ENCODE measurements at regions not wholly inside any gene's neighbourhood (a gene's known extent, or its start where the extent isn't known, plus 50 kb on each side); places are given as distances from the start of the nearest gene placed in this dataset.
A peak's percentile ranks its signal among the peaks of the same experiment; 100 is the strongest.

GRCh38 chr6:76381612-76382011 lies 309.1 kb upstream of the IMPG1 start:
- no peak overlapping the region for H2BK120ac ChIP-seq (ENCODE audit: low read depth, low read length)
- no peak overlapping the region for H2BK12ac ChIP-seq (ENCODE audit: low read length)
- no peak overlapping the region for H3K9ac ChIP-seq (ENCODE audit: low read depth, low read length, poor library complexity)
- H3K23ac ChIP-seq (ENCODE audit: low read depth, low read length, poor library complexity): no peak overlapping the region
- H3K27me3 ChIP-seq (ENCODE audit: control insufficient read depth in 3 of 3, insufficient read depth in 3 of 3, low read depth in 1 of 3, low read length in 3 of 3): no peaks in the 10 kb centered on the region
- H4K8ac ChIP-seq (ENCODE audit: low read depth, low read length): no peak overlapping the region
- no peaks in the 10 kb centered on the region for H3K79me1 ChIP-seq (ENCODE audit: low read depth, low read length)
- H3K27ac ChIP-seq (replicated peaks; ENCODE audit: low read length): no peak overlapping the region
- no peaks in the 10 kb centered on the region for H3K9me3 ChIP-seq (replicated peaks in 1 of 2; ENCODE audit: control insufficient read depth in 2 of 2, insufficient read depth in 1 of 2, low read depth in 1 of 2, low read length in 2 of 2)
- no peak overlapping the region for H2AFZ ChIP-seq (ENCODE audit: low read length)
- H4K91ac ChIP-seq (ENCODE audit: low read depth, low read length, poor library complexity): no peak overlapping the region
- no peak overlapping the region for H2AK5ac ChIP-seq (ENCODE audit: low read depth, low read length)
- no peaks in the 10 kb centered on the region for H3K36me3 ChIP-seq (replicated peaks in 1 of 2; ENCODE audit: control insufficient read depth in 2 of 2, insufficient read depth in 2 of 2, low read length in 2 of 2)
- H3K4me1 ChIP-seq (ENCODE audit: control insufficient read depth in 2 of 2, insufficient read depth in 1 of 2, low read depth in 1 of 2, low read length in 2 of 2): no peaks in the 10 kb centered on the region
- no CpG with 5 or more reads among the region's 2 CpGs for WGBS, 2 donors (ENCODE audit: extremely low coverage in 2 of 2, insufficient read length in 2 of 2, insufficient replicate concordance in 1 of 2)
- DNase-seq (ENCODE audit: low spot score): no peak
- H2BK15ac ChIP-seq (ENCODE audit: low read length): no peak overlapping the region
- H3K4me3 ChIP-seq (ENCODE audit: low read length in 2 of 2): no peak overlapping the region
- H3K4me2 ChIP-seq (ENCODE audit: insufficient read depth, low read length, poor library complexity, severe bottlenecking): no peak overlapping the region
- H3K4ac ChIP-seq (ENCODE audit: low read length): no peak overlapping the region
- H3K18ac ChIP-seq (ENCODE audit: low read length): no peak overlapping the region
- no peak overlapping the region for H3K14ac ChIP-seq (ENCODE audit: low read length)
- no peak overlapping the region for H2BK5ac ChIP-seq (ENCODE audit: low read length)

DNA sequence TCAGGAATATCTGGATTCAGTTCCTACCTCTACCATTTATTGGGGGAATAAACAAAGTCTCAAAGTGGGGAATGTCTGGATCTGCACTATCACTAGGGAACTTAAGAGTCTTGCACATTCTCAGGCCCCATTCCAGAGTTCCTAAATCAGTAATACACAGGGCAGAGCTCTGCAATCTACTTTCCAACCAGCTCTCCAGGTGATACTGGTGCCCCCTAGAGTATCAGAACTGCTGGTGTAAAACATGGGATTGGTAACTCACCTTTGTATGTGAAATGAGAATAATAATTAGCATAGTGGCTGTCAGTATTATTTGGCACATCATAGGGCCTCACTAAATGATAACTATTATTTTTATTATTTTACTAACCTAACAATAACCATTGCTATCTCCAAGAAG lies 278.8 kb upstream of the IMPG1 start:
- Histone ChIP-seq H3K14ac (ENCODE audit: low read length) (no peak overlapping the region), H3K4me2 (ENCODE audit: insufficient read depth, low read length, poor library complexity, severe bottlenecking) (no peak overlapping the region), H2BK120ac (ENCODE audit: low read depth, low read length) (no peak overlapping the region), H4K8ac (ENCODE audit: low read depth, low read length) (no peak overlapping the region), H3K27me3 (ENCODE audit: control insufficient read depth in 3 of 3, insufficient read depth in 3 of 3, low read depth in 1 of 3, low read length in 3 of 3) (no peaks in the 10 kb centered on the region), H3K18ac (ENCODE audit: low read length) (no peak overlapping the region), H2BK12ac (ENCODE audit: low read length) (no peak overlapping the region), H3K23ac (ENCODE audit: low read depth, low read length, poor library complexity) (no peak overlapping the region), H2BK15ac (ENCODE audit: low read length) (no peak overlapping the region), H2AK5ac (ENCODE audit: low read depth, low read length) (no peak overlapping the region), H3K4me1 (ENCODE audit: control insufficient read depth in 2 of 2, insufficient read depth in 1 of 2, low read depth in 1 of 2, low read length in 2 of 2) (no peaks in the 10 kb centered on the region), H4K91ac (ENCODE audit: low read depth, low read length, poor library complexity) (no peak overlapping the region), H2AFZ (ENCODE audit: low read length) (no peak overlapping the region), H3K36me3 (replicated peaks in 1 of 2; ENCODE audit: control insufficient read depth in 2 of 2, insufficient read depth in 2 of 2, low read length in 2 of 2) (no peaks in the 10 kb centered on the region), H3K4ac (ENCODE audit: low read length) (no peak overlapping the region), H3K9me3 (replicated peaks in 1 of 2; ENCODE audit: control insufficient read depth in 2 of 2, insufficient read depth in 1 of 2, low read depth in 1 of 2, low read length in 2 of 2) (no peaks in the 10 kb centered on the region), H2BK5ac (ENCODE audit: low read length) (no peak overlapping the region), H3K9ac (ENCODE audit: low read depth, low read length, poor library complexity) (no peak overlapping the region), H3K79me1 (ENCODE audit: low read depth, low read length) (no peaks in the 10 kb centered on the region), H3K27ac (replicated peaks; ENCODE audit: low read length) (no peak overlapping the region), H3K4me3 (ENCODE audit: low read length in 2 of 2) (no peak overlapping the region)
- no peak for DNase-seq (ENCODE audit: low spot score)

- no peak overlapping the region for H2BK120ac ChIP-seq (ENCODE audit: low read depth, low read length)
- H3K4me2 ChIP-seq (ENCODE audit: insufficient read depth, low read length, poor library complexity, severe bottlenecking): no peak overlapping the region
- H3K23ac ChIP-seq (ENCODE audit: low read depth, low read length, poor library complexity): no peak overlapping the region
- H2BK12ac ChIP-seq (ENCODE audit: low read length): no peak overlapping the region
- H3K27me3 ChIP-seq (ENCODE audit: control insufficient read depth in 3 of 3, insufficient read depth in 3 of 3, low read depth in 1 of 3, low read length in 3 of 3): peaks cover 0 to 3% (median 0%) of the 10 kb centered on the region in 3 experiments
- no peak overlapping the region for H2BK15ac ChIP-seq (ENCODE audit: low read length)
- no peak overlapping the region for H2AFZ ChIP-seq (ENCODE audit: low read length)
- H2AK5ac ChIP-seq (ENCODE audit: low read depth, low read length): no peak overlapping the region
- no peaks in the 10 kb centered on the region for H3K79me1 ChIP-seq (ENCODE audit: low read depth, low read length)
- H3K14ac ChIP-seq (ENCODE audit: low read length): no peak overlapping the region
- no peaks in the 10 kb centered on the region for H3K4me1 ChIP-seq (ENCODE audit: control insufficient read depth in 2 of 2, insufficient read depth in 1 of 2, low read depth in 1 of 2, low read length in 2 of 2)
- no peak overlapping the region for H3K4me3 ChIP-seq (ENCODE audit: low read length in 2 of 2)
- no peak overlapping the region for H3K18ac ChIP-seq (ENCODE audit: low read length)
- no peak overlapping the region for H2BK5ac ChIP-seq (ENCODE audit: low read length)
- H3K27ac ChIP-seq (replicated peaks; ENCODE audit: low read length): no peak overlapping the region
- no peaks in the 10 kb centered on the region for H3K9me3 ChIP-seq (replicated peaks in 1 of 2; ENCODE audit: control insufficient read depth in 2 of 2, insufficient read depth in 1 of 2, low read depth in 1 of 2, low read length in 2 of 2)
- no peak overlapping the region for H3K4ac ChIP-seq (ENCODE audit: low read length)
- H3K36me3 ChIP-seq (replicated peaks in 1 of 2; ENCODE audit: control insufficient read depth in 2 of 2, insufficient read depth in 2 of 2, low read length in 2 of 2): no peaks in the 10 kb centered on the region
- H4K8ac ChIP-seq (ENCODE audit: low read depth, low read length): no peak overlapping the region
- H4K91ac ChIP-seq (ENCODE audit: low read depth, low read length, poor library complexity): no peak overlapping the region
- no peak overlapping the region for H3K9ac ChIP-seq (ENCODE audit: low read depth, low read length, poor library complexity)
- DNase-seq (ENCODE audit: low spot score): no peak
These were observed 275.1 kb upstream of the IMPG1 start for GRCh38 chr6:76347539-76347938.

DNA sequence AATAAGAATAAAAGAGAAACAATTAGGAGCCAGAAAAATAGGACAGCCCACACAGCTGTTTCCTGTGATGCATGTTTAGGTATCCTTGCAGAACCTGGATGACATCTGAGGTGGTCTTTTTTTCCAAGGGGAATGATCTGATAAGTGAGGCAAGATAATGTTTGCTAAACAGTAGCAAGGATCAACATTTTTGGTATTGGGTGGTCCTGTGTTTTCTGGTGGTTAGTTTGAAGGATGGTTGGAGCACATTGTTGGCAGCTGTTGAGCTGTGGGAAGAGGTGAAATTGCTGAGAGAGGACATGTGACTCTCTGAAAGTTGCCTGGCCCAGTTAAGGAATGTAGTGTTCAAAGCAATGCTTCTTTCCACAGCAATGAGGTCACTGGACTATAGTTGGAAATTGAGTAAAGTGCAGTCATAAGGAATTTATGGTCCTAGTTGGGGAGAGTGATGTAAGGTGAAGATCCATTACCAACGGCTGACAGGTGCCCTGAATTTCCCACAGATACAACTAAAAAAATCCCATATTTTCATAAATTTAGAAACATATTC lies 270.2 kb upstream of the IMPG1 start:
- H2BK5ac ChIP-seq (ENCODE audit: low read length): no peak overlapping the region
- no peak overlapping the region for H4K91ac ChIP-seq (ENCODE audit: low read depth, low read length, poor library complexity)
- H3K4ac ChIP-seq (ENCODE audit: low read length): no peak overlapping the region
- H3K36me3 ChIP-seq (replicated peaks in 1 of 2; ENCODE audit: control insufficient read depth in 2 of 2, insufficient read depth in 2 of 2, low read length in 2 of 2): no peaks in the 10 kb centered on the region
- no CpG with 5 or more reads among the region's 1 CpG for WGBS, 2 donors (ENCODE audit: extremely low coverage in 2 of 2, insufficient read length in 2 of 2, insufficient replicate concordance in 1 of 2)
- H3K4me1 ChIP-seq (ENCODE audit: control insufficient read depth in 2 of 2, insufficient read depth in 1 of 2, low read depth in 1 of 2, low read length in 2 of 2): no peaks in the 10 kb centered on the region
- H2BK120ac ChIP-seq (ENCODE audit: low read depth, low read length): no peak overlapping the region
- peaks cover 0 to 2% of the 10 kb centered on the region in 2 donors for H3K9me3 ChIP-seq (replicated peaks in 1 of 2; ENCODE audit: control insufficient read depth in 2 of 2, insufficient read depth in 1 of 2, low read depth in 1 of 2, low read length in 2 of 2)
- no peak overlapping the region for H3K9ac ChIP-seq (ENCODE audit: low read depth, low read length, poor library complexity)
- H3K4me2 ChIP-seq (ENCODE audit: insufficient read depth, low read length, poor library complexity, severe bottlenecking): no peak overlapping the region
- no peak overlapping the region for H3K18ac ChIP-seq (ENCODE audit: low read length)
- no peak overlapping the region for H2BK12ac ChIP-seq (ENCODE audit: low read length)
- H3K23ac ChIP-seq (ENCODE audit: low read depth, low read length, poor library complexity): no peak overlapping the region
- H3K14ac ChIP-seq (ENCODE audit: low read length): peak overlapping the region; percentile 56
- no peak overlapping the region for H4K8ac ChIP-seq (ENCODE audit: low read depth, low read length)
- peaks cover 0 to 3% (median 0%) of the 10 kb centered on the region in 3 experiments for H3K27me3 ChIP-seq (ENCODE audit: control insufficient read depth in 3 of 3, insufficient read depth in 3 of 3, low read depth in 1 of 3, low read length in 3 of 3)
- no peak for DNase-seq (ENCODE audit: low spot score)
- no peaks in the 10 kb centered on the region for H3K79me1 ChIP-seq (ENCODE audit: low read depth, low read length)
- no peak overlapping the region for H2AFZ ChIP-seq (ENCODE audit: low read length)
- H3K27ac ChIP-seq (replicated peaks; ENCODE audit: low read length): no peak overlapping the region
- H2AK5ac ChIP-seq (ENCODE audit: low read depth, low read length): no peak overlapping the region
- no peak overlapping the region for H3K4me3 ChIP-seq (ENCODE audit: low read length in 2 of 2)
- H2BK15ac ChIP-seq (ENCODE audit: low read length): no peak overlapping the region

All from neuronal stem cell (in vitro differentiated cells).